ENCODE measurements at regions not wholly inside any gene's neighbourhood (a gene's known extent, or its start where the extent isn't known, plus 50 kb on each side); places are given as distances from the start of the nearest gene placed in this dataset.

DNA sequence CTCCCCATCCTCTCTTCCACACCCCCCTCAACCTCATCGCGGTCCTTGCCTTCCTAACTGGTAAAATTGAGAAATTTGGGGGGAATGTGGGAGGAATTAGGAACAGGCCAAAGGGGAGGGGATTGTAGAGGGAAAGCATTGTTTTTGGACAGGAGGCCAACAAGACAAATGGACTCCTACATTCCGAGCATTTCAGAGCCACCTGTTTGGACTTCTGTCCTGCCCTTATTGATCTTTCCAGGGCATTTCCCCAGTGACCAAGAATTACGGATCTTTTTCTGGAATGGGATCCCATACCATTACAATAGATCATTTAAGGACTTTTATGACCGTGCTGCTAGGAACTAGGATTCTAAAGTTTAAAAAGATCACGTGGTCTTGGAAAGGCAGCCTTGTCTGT lies 221.3 kb upstream of the ASIC2 start:
- no peak for DNase-seq (ENCODE audit: low read depth, low spot score)

DNA sequence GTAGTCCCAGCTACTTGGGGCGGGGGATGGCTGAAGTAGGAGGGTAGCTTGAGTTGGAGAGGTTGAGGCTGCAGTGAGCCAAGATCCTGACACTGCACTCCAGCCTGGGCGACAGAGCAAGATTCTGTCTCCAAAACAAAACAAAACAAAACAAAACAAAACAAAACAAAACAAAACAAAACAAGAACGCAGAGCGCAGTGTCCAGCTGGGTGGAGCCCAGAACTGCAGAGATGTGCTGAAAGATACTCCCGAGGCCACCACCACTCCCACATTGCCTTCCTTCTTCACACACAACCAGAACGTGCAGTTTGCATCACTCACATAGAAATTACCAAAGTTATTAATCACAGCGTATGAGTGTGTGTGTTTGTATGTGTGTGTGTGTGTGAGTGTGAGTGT lies 222.9 kb upstream of the ASIC2 start:
- no peak for DNase-seq (ENCODE audit: low read depth, low spot score)

DNA sequence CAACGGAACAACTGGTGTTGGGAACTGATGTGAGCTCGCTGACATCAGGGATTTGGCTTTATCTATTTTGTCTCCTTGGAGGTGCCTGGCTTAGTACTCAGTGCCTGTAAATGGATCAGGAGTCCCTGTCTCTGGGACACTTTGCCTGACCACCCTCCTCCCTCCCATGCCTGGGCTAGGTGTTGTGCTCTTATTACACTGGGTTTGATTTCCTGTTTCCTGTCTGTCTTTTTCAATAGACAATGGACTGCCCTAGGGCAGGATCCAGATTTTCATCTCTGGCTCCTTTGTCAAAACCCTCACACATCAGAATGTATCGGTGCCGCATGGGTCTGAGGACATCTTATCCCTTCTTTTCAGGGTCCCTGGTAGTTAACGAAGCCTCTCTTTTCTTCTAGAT lies 223.6 kb upstream of the ASIC2 start:
- DNase-seq (ENCODE audit: low read depth, low spot score) = no peak

DNA sequence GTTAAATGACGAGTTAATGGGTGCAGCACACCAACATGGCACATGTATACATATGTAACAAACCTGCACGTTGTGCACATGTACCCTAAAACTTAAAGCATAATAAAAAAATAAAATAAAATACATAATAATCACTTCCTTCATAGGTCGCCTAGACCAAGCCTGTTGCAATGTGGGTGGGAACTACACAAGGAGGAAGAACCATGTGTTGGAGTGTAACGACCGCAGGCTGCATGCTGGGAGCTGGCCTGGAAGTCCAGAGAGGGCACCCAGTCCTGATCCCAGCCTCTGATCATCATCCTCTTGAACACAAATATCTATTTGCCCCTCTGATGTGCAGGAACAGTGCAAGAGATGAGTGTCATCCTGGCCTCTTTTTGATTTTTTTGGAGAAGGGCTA lies 224.7 kb upstream of the ASIC2 start:
- DNase-seq (ENCODE audit: low read depth, low spot score) = no peak

DNA sequence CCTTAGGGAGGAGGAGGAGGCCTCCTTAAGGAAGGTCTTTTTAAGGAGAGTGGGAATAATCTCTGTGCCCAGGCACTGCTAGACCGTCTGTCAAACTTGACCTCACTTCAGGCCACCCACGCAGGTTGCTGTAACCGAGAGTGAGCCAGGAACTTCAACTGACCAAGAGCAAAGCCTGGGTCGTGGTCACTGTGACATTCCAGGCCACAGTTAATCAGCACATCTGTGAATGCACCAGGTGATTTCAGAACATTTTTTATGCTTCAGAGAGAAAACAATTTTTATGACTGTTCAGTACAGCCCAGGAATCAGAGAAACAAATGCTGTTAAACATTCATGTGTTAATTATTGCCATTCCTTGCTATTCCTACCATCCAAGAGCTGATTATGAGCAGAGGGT lies 226.6 kb upstream of the ASIC2 start:
- no peak for DNase-seq (ENCODE audit: low read depth, low spot score)

DNA sequence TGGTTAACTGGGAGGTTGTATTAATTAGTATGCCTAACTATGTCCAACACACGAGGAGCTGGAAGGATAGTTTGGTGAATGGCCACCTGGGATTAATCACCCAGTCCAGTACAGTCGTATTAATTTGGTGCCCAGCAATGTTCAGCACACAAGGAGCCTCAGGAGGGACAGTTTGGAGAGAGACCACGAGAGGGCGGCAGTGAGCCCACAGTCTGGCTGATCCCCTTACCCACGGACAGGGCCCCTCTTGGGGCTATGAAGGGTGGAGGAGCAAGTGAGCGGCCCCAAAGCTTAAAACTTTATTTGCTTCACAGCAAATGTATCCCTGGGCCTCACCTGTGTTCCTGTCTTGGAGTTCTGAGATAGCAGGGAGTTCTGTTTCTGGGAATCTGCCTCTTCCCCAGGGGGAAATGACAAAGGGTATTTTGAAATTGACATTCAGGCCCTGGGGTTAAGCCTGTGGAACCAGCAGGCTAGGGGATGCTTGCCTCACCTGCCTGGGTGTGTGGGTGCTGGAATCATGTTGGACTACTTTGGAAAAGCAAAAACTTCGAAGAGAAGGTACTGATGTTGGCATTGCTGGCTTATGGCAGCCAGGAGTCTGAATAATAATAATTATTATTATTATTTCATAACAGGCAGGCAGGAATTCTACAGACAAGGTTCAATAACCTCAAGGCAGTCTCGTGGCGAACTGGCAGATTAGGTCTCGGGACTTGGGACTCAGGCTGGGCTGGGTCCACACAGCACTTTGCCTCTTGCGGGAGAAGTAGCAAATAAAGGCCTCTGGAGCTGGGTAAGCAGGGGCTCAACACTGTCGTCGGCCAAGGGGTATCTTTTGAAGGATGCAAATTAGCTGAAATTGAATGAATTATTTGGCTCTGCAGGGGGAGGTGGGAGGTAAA lies 227.6 kb upstream of the ASIC2 start:
- DNase-seq (ENCODE audit: low read depth, low spot score) = no peak

DNA sequence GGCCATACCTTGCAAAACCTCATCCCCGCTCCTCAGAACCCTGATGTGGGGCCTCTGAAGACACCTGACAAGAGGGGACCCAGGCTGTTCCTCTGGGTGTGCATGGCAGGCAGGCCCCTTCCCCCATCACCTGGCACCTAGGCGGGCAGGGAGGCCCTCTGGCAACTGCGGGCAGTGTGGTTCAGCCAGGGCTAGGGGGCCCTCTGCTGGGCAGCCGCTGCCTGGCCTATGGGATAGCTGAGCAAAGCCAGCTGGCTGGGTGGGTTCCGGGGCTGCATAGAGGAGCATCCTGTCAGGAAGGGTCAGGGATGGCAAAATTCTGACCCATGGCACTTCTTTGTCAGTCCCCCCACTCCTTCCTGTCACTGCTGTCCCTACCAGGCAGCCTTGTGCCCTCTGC lies 228.7 kb upstream of the ASIC2 start:
- DNase-seq (ENCODE audit: low read depth, low spot score) = no peak

DNA sequence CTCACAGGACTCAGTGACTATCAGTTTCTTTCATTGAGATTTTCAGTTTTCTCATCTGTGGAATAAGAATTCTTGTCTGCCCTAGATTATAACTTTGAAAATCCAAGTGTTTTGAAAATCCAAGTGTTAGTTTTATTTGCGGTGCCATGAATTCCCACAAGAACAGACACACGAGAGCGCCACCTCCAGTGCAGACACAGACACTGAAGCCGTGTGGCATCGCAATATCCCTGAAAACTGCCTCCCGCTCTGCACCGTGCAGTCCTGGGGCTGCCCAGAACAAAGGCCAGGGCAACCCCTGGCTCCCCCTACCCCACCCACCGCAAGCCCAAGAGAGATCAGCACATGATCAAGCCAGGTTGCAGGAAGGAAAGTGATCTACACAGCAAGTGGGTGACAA lies 229.5 kb upstream of the ASIC2 start:
- DNase-seq (ENCODE audit: low read depth, low spot score) = no peak

DNA sequence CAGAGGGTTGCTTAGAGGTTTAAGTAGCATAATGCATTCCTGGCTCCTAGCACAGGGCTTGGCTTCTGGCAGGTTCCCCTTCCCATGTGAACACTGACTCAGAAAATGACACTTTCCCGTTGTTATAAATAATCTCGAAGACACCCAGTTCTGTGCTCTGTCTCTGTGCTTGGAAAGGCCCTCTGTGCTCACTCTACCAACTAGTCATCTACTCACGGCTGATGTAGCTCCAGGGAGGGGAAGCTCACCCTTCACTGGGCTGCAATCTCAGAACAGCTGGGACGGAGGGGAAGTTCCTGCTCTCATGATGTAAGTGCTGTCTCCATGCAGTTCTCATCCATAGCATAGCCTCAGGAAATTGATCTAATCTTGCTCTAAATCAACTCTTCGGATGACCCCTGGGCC lies 230.5 kb upstream of the ASIC2 start:
- DNase-seq (ENCODE audit: low read depth, low spot score) = no peak

DNA sequence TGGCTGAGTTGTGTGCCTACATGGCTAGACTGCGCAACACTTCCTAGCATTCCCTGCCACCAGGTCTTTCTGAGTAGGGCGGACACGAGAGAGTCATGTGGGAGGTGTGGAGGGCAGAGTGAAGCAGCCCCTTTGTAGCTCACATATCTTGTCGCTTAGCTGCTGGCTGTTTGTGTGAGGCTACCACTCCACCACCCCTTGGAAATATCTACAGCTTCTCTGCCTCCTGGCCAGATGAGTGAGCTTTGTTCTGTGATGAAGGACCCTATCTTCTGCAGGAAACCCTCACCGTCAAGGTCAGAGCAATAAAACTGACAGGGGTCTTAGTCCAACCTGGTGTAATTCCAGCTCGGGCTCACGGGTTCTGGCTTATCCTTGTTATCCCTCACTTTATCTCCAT lies 232.1 kb upstream of the ASIC2 start:
- no peak for DNase-seq (ENCODE audit: low read depth, low spot score)

DNA sequence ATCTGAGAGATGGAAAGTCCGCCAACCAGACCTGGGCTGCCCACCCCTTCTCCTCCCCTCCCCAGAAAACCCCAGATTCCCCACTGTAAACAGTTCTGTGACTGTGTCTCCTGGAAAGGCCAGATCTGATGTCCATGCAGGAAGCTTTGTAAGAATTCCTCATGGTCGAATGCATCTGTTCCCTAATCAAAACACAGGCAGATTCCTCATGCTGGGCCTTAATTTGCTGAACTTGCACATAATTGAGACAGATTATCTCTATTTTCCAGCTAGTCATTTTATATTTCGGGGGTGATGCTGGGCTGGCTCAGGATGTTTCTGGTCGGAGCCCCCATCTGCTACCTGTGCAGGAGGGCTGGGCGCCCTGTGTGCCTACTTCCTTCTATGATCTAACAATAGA lies 233.6 kb upstream of the ASIC2 start:
- no peak for DNase-seq (ENCODE audit: low read depth, low spot score)

DNA sequence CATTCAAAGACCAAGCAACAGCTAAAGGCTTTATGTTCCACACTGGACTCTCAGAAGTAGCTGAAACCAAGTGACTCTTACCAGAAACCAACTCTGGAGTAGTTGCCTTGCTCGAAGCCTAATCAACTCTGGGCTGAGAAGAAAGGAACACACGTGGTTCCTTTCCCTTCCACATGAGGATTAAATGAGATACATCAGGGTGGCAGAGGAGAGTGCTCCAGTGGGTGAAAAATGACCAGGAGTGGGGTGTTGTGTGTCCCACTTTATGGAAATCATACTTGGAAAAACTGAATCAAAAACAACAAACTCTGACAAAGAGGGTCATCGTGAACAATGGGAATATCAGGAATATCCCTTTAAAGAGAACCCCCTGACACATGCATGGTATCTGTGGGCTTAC lies 234.2 kb upstream of the ASIC2 start:
- no peak for DNase-seq (ENCODE audit: low read depth, low spot score)

DNA sequence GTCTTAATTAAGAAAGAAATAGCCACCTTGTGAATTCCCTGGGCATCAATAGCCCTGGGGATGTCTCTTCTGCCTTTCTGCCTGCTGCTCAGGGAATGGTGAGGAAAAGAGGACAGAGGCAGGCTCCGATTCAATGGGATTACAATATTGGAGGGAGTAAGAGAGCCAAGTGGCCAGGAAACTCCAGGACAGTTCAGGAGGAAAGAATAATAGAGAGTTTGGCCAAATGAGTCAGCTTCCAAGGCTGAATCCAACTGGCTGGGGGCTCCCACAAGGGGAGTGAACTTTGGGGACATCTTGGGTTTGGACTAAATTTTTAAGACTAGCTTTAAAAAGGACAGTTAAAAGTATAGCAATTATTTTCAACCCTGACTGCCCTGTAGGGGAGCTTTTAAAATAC lies 235.8 kb upstream of the ASIC2 start:
- DNase-seq (ENCODE audit: low read depth, low spot score) = no peak

DNA sequence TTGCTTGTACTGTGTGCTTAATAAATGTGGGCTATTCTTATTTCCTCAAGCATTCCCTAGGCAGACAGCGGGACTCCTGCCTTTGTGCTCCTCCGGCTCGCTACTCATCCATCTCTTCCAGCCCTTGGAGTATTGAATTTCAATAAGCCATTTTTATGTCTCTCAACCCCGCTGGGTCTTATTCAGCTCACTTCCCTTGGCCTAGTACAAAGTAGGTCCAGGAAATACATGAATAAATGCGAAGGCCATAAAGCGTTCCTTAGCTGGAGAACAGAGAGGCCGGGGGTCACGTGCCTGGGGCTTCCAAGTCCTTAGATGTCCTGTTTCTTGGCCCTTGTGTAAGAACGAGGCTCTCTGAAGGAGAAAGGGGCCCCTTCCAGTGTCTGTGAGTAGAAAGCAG lies 236.7 kb upstream of the ASIC2 start:
- no peak for DNase-seq (ENCODE audit: low read depth, low spot score)

DNA sequence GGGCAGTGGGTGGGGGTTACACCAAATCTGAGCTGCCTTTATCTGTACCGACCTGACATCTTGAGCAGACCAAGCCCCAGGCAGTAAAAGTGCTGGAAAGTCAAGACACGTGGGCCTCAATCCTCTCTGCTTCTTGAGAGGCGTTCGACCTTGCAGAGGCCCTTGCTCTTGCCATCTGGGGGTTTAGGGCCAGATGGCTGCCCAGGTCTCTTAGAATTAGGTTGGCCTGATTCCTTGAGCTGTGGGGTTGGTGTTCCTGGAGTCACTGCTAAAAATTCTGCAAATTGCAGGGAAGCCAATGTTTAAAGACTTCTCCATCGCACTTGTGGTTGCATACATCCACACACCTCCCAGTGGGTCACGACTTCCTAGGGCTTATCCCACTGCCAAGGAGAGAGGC lies 238.2 kb upstream of the ASIC2 start:
- DNase-seq (ENCODE audit: low read depth, low spot score) = no peak

DNA sequence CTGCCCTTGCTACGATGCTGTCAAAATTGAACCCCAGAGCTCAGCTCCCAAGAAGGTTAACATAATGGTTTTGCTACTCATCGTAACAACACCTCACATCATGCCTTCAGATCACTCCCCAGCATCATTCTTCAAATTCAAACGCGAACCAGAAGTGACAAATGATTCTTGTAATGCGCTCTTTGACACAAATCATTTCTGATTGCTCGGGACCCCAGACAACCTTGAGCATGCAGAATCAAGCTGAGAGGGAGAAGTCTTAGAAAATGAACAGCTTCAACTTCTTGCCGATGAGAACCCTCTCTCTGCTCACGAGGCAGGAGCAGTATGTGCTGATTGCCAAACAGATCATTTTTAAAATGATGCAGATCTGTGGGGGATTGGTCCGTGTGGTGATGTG lies 241.0 kb upstream of the ASIC2 start:
- no peak for DNase-seq (ENCODE audit: low read depth, low spot score)

DNA sequence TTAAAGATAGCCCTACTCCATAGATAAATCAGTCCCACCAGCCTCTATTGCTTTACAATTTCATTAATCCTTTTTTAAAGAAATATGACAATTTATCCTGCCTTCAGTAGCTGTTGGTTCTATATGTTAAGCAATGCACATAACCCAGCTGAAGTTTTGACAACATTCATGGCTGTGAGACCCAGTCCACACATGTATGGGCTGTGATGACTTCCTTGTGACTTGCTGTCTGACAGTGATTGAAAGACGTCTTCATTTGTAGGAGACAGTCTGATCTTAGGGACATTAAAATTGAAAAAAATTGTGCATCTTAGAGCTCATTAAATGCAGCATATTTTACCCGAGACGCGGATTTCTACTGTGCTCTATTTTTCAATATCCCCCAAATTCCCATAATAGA lies 252.0 kb upstream of the ASIC2 start:
- no peak for DNase-seq (ENCODE audit: low read depth, low spot score)

DNA sequence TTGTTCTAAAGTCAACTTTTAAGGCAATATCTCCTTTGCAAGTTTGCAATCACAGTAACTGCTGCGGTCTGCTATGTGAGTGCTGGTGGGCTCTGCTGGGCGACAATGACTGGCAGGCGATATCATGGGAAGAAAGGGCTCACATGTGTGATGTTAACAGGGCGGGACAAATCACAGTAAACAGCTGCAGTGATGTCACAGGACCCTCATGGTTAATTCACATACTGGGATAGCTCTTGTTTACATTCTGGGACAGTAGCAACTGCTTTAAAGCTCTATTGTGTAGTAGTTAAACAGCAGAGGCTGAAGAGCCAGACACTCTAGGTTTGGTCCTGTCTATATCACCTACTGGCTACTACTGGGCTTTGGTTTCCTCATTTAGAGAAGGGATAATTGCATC lies 257.2 kb upstream of the ASIC2 start:
- DNase-seq (ENCODE audit: low read depth, low spot score) = no peak

DNA sequence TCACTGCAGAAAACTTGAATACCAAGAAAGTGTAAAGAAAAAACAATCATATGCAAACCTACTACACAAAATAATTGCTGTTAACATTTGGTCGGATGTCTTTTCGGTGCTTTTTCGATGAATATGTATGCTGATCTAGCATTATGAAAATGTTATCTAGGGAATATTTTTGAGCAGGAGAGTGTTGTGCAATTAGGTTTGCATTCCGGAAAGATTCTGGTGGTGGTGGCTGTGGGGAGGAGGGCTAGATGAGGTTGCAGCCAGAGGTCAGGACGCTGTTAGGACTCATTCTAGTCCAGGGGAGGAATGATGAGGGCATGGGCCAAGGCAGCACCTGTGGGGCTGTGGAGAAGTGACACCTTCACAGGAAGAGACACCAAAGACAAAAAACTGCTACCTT lies 258.0 kb upstream of the ASIC2 start:
- no peak for DNase-seq (ENCODE audit: low read depth, low spot score)

DNA sequence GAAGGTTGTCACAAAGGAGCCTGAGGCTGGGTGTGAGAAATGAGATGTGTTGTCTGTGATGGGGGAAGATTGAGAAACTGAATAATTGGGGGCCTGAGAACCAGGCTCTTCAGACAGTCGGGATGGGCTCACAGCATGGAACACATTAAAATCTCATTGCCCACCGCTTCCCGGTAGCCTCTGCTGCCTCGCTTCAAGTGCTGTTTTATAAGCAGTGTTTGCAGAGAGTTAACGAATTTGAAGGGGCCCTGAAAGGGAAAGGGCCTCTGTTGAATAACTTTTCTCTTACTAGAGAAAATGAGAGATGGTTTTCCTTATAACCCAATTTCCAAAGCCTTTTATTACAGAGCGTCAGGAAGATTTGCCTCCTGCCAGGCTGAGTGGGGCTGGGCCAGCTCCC lies 258.8 kb upstream of the ASIC2 start:
- DNase-seq (ENCODE audit: low read depth, low spot score) = no peak

DNA sequence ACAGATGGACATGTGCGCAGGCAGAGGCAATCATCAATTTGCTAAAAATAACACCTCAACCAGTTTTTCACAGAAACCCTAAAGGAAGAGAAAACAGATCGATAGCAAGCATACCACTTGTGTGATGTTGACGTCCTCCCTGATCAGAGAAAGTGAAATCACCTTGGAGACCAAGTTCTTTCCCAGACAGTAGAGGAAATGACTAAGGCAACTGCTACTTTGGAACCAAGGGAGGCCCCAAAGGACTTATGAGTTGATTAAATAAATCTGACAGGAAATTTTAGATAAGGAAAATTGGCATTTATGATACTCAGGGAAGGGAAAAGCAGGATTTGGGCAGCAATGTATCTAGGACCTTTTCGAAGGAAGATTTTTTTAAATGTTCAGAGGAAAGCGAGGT lies 267.1 kb upstream of the ASIC2 start:
- no peak for DNase-seq (ENCODE audit: low read depth, low spot score)

DNA sequence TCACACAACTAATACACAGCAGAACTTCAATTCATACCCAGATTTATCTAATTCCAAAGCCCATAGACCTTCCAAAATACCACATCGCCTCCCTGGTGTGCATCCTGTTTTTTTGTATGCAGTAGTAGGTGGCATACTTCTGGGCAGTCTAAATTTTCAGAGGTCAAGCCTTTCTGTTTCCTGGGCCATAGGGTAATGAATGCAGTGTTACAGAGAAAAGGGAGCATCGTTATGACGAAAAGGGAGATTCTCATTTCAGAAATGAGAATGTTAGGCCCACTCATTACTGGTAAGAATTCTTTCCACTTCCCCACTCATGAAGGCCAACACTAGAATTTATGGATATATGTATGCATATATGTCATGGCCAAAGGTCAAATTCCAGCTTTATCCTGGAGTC lies 267.8 kb upstream of the ASIC2 start:
- no peak for DNase-seq (ENCODE audit: low read depth, low spot score)

DNA sequence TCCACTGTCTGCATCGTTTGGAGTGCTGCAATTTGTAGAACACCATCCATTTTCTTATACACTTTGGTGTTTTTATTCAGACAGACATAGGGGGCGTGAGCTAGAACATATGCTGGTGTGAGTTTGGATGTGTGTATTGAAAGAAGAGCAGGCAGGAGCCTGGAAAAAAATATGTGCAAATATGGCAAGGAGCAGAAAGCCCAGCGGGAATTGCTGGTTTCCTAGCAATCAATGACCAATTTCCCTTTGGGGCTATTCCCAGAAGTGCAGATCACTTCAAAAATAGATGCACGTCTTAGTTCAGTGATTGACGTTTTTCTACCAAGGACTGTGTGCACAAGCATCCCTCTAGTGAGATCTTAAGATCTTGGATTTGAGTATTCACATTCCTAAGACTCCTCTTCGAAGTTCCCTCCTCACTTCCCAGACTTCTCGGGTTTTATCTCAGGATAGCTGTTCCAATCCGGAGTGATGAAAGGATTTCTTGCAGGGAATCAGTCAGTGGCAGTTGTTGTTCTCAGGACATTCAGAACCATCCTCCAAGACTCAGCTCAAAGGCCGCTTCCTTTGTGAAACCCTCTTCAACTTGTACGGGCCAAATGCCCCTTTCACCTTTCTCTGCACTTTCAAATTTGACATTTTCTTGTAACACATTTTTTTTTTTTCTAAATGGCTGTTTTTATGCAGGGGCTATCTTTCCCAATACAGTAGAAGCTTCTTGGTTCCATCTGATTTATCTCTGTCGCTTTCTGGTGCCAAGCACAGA lies 268.7 kb upstream of the ASIC2 start:
- DNase-seq (ENCODE audit: low read depth, low spot score) = no peak

Measured in activated CD4-positive, CD25-positive, alpha-beta regulatory T cell treated with anti-CD3 and anti-CD28 coated beads, Interleukin-2, amount 50 U/mL, for 16 hours (primary cell).